ENCODE measurements at regions not wholly inside any gene's neighbourhood (a gene's known extent, or its start where the extent isn't known, plus 50 kb on each side); places are given as distances from the start of the nearest gene placed in this dataset.

- no peak overlapping the region for H2AFZ ChIP-seq (ENCODE audit: low read depth, low read length, severe bottlenecking)
- no peaks in the 10 kb centered on the region for H3K36me3 ChIP-seq (ENCODE audit: low read length)
- no peak overlapping the region for H3K9ac ChIP-seq (ENCODE audit: low read length)
- H3K4me2 ChIP-seq (ENCODE audit: low read depth, low read length, poor library complexity, severe bottlenecking): no peak overlapping the region
- TF ChIP-seq EZH2phosphoT487 (conservative IDR thresholded peaks at IDR 0.05; ENCODE audit: low read length) (no peak), CTCF (IDR thresholded peaks at IDR 0.05; ENCODE audit: insufficient read depth, low read length, poor library complexity, severe bottlenecking) (no peak)
- no peaks in the 10 kb centered on the region for H3F3A ChIP-seq (ENCODE audit: insufficient read depth)
- H3K27me3 ChIP-seq (ENCODE audit: low read length): no peaks in the 10 kb centered on the region
- H3K9me2 ChIP-seq (replicated peaks; ENCODE audit: insufficient read depth, low read length): no peaks in the 10 kb centered on the region
- H3K9me3 ChIP-seq (ENCODE audit: insufficient read depth, low read length): no peaks in the 10 kb centered on the region
- H3K27ac ChIP-seq (ENCODE audit: low read depth, low read length): no peak overlapping the region
- H3K4me3 ChIP-seq (ENCODE audit: insufficient read depth, low read length, poor library complexity, severe bottlenecking): no peak overlapping the region
- H4K20me1 ChIP-seq (ENCODE audit: low read depth, low read length): no peaks in the 10 kb centered on the region
- no peaks in the 10 kb centered on the region for H3K79me2 ChIP-seq (ENCODE audit: insufficient read depth, low read length)
Measured at GRCh38 chr14:101006008-101006407, 102.5 kb upstream of the RTL1 start.

- Histone ChIP-seq H3K4me2 (ENCODE audit: low read depth, low read length, poor library complexity, severe bottlenecking) (no peak overlapping the region), H3K79me2 (ENCODE audit: insufficient read depth, low read length) (no peaks in the 10 kb centered on the region), H3K27ac (ENCODE audit: low read depth, low read length) (no peak overlapping the region), H3K9me2 (replicated peaks; ENCODE audit: insufficient read depth, low read length) (no peaks in the 10 kb centered on the region), H3F3A (ENCODE audit: insufficient read depth) (no peaks in the 10 kb centered on the region), H3K9ac (ENCODE audit: low read length) (no peak overlapping the region), H4K20me1 (ENCODE audit: low read depth, low read length) (no peaks in the 10 kb centered on the region), H3K27me3 (ENCODE audit: low read length) (no peaks in the 10 kb centered on the region), H3K36me3 (ENCODE audit: low read length) (no peaks in the 10 kb centered on the region), H3K9me3 (ENCODE audit: insufficient read depth, low read length) (no peaks in the 10 kb centered on the region), H2AFZ (ENCODE audit: low read depth, low read length, severe bottlenecking) (no peak overlapping the region), H3K4me3 (ENCODE audit: insufficient read depth, low read length, poor library complexity, severe bottlenecking) (no peak overlapping the region)
- TF ChIP-seq CTCF (IDR thresholded peaks at IDR 0.05; ENCODE audit: insufficient read depth, low read length, poor library complexity, severe bottlenecking) (no peak), EZH2phosphoT487 (conservative IDR thresholded peaks at IDR 0.05; ENCODE audit: low read length) (no peak)
Measured at GRCh38 chr14:101007004-101007614, 103.6 kb upstream of the RTL1 start.

GRCh38 chr14:101007765-101008164 lies 104.2 kb upstream of the RTL1 start:
- H3K9me3 ChIP-seq (ENCODE audit: insufficient read depth, low read length): no peaks in the 10 kb centered on the region
- no peaks in the 10 kb centered on the region for H3K79me2 ChIP-seq (ENCODE audit: insufficient read depth, low read length)
- no peaks in the 10 kb centered on the region for H3K27me3 ChIP-seq (ENCODE audit: low read length)
- no peaks in the 10 kb centered on the region for H3K9me2 ChIP-seq (replicated peaks; ENCODE audit: insufficient read depth, low read length)
- H3K36me3 ChIP-seq (ENCODE audit: low read length): no peaks in the 10 kb centered on the region
- TF ChIP-seq EZH2phosphoT487 (conservative IDR thresholded peaks at IDR 0.05; ENCODE audit: low read length): no peak
- no peak for TF ChIP-seq CTCF (IDR thresholded peaks at IDR 0.05; ENCODE audit: insufficient read depth, low read length, poor library complexity, severe bottlenecking)
- H3K9ac ChIP-seq (ENCODE audit: low read length): no peak overlapping the region
- H4K20me1 ChIP-seq (ENCODE audit: low read depth, low read length): no peaks in the 10 kb centered on the region
- H3F3A ChIP-seq (ENCODE audit: insufficient read depth): no peaks in the 10 kb centered on the region
- no peak overlapping the region for H2AFZ ChIP-seq (ENCODE audit: low read depth, low read length, severe bottlenecking)
- no peak overlapping the region for H3K4me3 ChIP-seq (ENCODE audit: insufficient read depth, low read length, poor library complexity, severe bottlenecking)
- no peak overlapping the region for H3K4me2 ChIP-seq (ENCODE audit: low read depth, low read length, poor library complexity, severe bottlenecking)
- no peak overlapping the region for H3K27ac ChIP-seq (ENCODE audit: low read depth, low read length)
